C4-2B (cell line): ENCODE measurements at regions not wholly inside any gene's neighbourhood (a gene's known extent, or its start where the extent isn't known, plus 50 kb on each side); places are given as distances from the start of the nearest gene placed in this dataset.
A peak's percentile ranks its signal among the peaks of the same experiment; 100 is the strongest.

Experiments
- H3K27ac ChIP-seq: fragments of 450-650 bp; 2 replicates; pipeline ENCODE4 v1.5.1; 2017
- CTCF ChIP-seq: fragments of 450-650 bp; conservative IDR thresholded peaks from 2 replicates; pipeline ENCODE4 v1.5.1; 2017; ENCODE audit warnings: mild to moderate bottlenecking
- ZFX ChIP-seq: fragments of 450-650 bp; IDR thresholded peaks from 2 replicates; pipeline ENCODE4 v1.6.1; 2017

DNA sequence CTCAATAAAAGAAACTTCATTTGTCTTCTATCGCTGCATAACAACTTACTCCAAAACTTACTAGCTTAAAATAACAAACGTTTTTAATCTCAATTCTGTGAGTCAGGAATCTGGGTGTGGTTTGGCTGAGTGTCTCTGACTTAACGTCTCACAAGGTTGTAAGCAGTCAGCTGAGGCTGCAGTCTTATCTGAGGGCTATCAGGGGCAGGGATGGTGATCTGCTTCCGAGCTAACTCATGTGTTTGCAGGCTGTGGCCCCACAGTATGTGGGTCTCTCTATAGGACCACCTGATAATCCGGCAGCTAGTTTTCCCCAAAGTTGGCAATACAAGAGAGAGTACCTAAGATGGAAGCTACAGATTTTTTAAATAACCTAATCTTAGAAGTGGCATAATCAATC is 234.2 kb upstream of the FGGY start:
- TF ChIP-seq ZFX = no peak
- no peak for TF ChIP-seq CTCF
- H3K27ac ChIP-seq = no peak overlapping the region

DNA sequence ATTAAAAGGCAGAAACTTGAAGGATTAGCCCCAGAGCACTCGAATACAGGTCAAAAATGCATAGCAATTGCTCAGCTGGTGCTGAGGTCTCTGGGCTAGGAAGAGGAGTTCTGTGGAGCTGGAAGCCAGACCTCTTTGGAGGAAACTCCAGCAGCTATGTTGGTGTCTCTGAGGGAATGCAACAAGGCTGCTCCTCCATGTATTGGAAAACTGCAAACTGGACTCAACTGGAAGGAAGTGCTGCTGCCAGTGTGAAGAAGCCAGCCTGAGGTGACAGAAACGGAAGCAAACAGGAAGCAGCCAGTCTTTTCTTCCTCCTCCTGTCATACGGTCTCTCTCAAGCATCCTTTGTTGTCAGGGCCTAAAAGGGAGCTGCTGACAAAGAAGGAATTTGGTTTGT is 233.4 kb upstream of the FGGY start:
- TF ChIP-seq ZFX (no peak), CTCF (no peak)
- H3K27ac ChIP-seq = no peak overlapping the region

GRCh38 chr1:59064592-59064991 is 232.3 kb upstream of the FGGY start:
- no peak for TF ChIP-seq ZFX
- no peak for TF ChIP-seq CTCF
- H3K27ac ChIP-seq = no peak overlapping the region

DNA sequence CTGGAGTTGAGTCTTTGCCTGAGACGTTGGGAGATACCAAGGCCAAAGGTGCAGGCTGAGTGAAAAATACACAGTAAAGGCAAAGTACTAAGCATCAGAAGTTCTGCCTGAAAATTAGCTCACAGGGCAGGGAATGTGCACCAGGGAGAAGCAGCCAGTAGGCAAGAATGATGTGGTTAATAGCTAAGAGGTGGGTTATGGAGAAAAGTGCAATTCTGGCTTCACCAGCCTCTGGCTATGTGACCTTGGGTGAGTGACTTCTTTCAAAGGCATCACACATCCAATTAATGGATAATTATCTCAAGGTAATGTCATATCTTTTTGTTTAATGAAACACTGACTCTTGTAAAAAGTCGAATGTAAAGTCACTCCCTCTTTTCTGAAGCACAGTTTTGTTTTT is 230.7 kb upstream of the FGGY start:
- TF ChIP-seq ZFX (no peak), CTCF (no peak)
- H3K27ac ChIP-seq = no peak overlapping the region

DNA sequence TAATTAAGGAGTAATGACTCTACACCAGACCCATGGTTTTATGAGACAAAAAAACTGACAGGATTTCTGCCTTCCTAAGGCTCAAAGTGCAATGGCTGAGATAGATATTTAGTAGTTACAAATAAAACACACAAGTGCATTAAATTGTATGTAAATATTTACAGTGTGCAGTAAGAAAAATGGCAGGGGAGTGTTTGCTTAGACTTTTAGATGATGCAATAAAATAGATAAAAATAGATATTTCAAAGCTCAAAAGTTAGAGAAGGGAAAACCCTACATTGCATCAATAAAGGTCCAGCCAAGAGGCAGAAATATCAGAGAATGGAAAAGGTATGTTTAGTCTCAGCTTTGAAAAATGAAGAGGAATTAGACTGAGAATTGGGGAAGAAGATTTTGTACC is 226.3 kb upstream of the FGGY start:
- peak overlapping the region; percentile 78 for H3K27ac ChIP-seq
- TF ChIP-seq ZFX (no peak), CTCF (no peak)

GRCh38 chr1:59071289-59071688 is 225.6 kb upstream of the FGGY start:
- no peak for TF ChIP-seq CTCF
- TF ChIP-seq ZFX = no peak
- H3K27ac ChIP-seq = peak overlapping the region; percentile 78

GRCh38 chr1:59071876-59072582 is 224.9 kb upstream of the FGGY start:
- peak overlapping the region; percentile 78 for H3K27ac ChIP-seq
- no peak for TF ChIP-seq ZFX
- TF ChIP-seq CTCF = no peak
